Right lobe of liver (tissue), 6 donors: ENCODE measurements at regions not wholly inside any gene's neighbourhood (a gene's known extent, or its start where the extent isn't known, plus 50 kb on each side); places are given as distances from the start of the nearest gene placed in this dataset.

ENCODE experiments used
- ATAC-seq, 4 donors: fragments of 200-7000 bp; cut with Tn5 transposase; one replicate each; pipeline ENCODE4 v1.9.1; 2020; ENCODE audit warnings: mild to moderate bottlenecking in 4 of 4, moderate library complexity in 4 of 4
- DNase-seq, 3 donors: peaks; one replicate each; pipeline ENCODE4 v3.0.0-alpha.2; 2020
- H3K27ac ChIP-seq, 3 donors: fragments of 200-600 bp; one replicate each; pipeline ENCODE4 v1.8.0; 2022
- H3K27me3 ChIP-seq, 2 donors: fragments of 200-600 bp; one replicate each; pipeline ENCODE4 v1.8.0; 2022
- H3K36me3 ChIP-seq, 4 donors: fragments of 200-600 bp; sonication (generic) in 1 of 4; one replicate each; pipeline versions ENCODE4 v1.5.1 to v1.8.0; 2017 to 2022; ENCODE audit warnings: control low read depth in 1 of 4
- H3K4me1 ChIP-seq, 4 donors: fragments of 200-600 bp; sonication (generic) in 1 of 4; one replicate each; pipeline versions ENCODE4 v1.5.1 to v1.8.0; 2017 to 2022; ENCODE audit warnings: control low read depth in 1 of 4
- H3K4me3 ChIP-seq, 3 donors: fragments of 200-600 bp; one replicate each; pipeline ENCODE4 v1.8.0; 2022
- H3K9me3 ChIP-seq, 4 donors: fragments of 200-600 bp; sonication (generic) in 1 of 4; one replicate each; pipeline versions ENCODE4 v1.5.1 to v1.8.0; 2017 to 2022; ENCODE audit warnings: control low read depth in 1 of 4
- POLR2A ChIP-seq: fragments of 450-650 bp; IDR thresholded peaks from one replicate; pipeline ENCODE4 v1.6.1; 2017; ENCODE audit warnings: antibody characterized with exemption, mild to moderate bottlenecking
- WGBS: methylation state at CpG from one replicate; pipeline ENCODE4 v1.1.6; 2018; ENCODE audit warnings: low coverage, low lambda C conversion rate; ENCODE audit not compliant: insufficient coverage; ENCODE audit errors: missing lambda C conversion rate; 5-methylcytosine and 5-hydroxymethylcytosine counted together
- intact Hi-C, 2 donors: fragments of 100-400 bp; cut with DNase I; formaldehyde crosslinking; loops; one replicate each; pipeline versions ENCODE4 v1.11.2 to v1.14.1; 2022
- TF ChIP-seq, protein P1 (sequence below), 4 donors: fragments of 200-600 bp in 3 of 4; fragments of 450-650 bp in 1 of 4; IDR thresholded peaks; one replicate each; pipeline versions ENCODE4 v1.5.1 to v1.8.0; 2016 to 2022; ENCODE audit warnings: antibody characterized with exemption in 4 of 4, mild to moderate bottlenecking in 2 of 4
- donor health status: DM: no; HTN: yes; CAD: no.
- donor health status: DM: no; HTN: no; CAD: no.
- donor health status: DM: no; HTN: no; CAD: no.
- donor health status: DM: no; HTN: yes; CAD: no.
- donor health status: DM: no; HTN: yes; CAD: no.

GRCh38 chrX:115941388-115941787 lies 229.2 kb upstream of the AGTR2 start:
- H3K36me3 ChIP-seq = no peaks in the 10 kb centered on the region
- no peak overlapping the region for H3K27ac ChIP-seq
- DNase-seq = no peak
- intact Hi-C loops = no loop called here
- peak in 2 of 4 donors; percentile 46 to 62 for ATAC-seq
- WGBS = 31% methylated on average over 3 of the region's 3 CpGs
- peaks cover 0 to 14% (median 0%) of the 10 kb centered on the region in 4 donors for H3K4me1 ChIP-seq
- H3K9me3 ChIP-seq = no peaks in the 10 kb centered on the region
- TF ChIP-seq POLR2A = no peak
- TF ChIP-seq, protein P1, sequence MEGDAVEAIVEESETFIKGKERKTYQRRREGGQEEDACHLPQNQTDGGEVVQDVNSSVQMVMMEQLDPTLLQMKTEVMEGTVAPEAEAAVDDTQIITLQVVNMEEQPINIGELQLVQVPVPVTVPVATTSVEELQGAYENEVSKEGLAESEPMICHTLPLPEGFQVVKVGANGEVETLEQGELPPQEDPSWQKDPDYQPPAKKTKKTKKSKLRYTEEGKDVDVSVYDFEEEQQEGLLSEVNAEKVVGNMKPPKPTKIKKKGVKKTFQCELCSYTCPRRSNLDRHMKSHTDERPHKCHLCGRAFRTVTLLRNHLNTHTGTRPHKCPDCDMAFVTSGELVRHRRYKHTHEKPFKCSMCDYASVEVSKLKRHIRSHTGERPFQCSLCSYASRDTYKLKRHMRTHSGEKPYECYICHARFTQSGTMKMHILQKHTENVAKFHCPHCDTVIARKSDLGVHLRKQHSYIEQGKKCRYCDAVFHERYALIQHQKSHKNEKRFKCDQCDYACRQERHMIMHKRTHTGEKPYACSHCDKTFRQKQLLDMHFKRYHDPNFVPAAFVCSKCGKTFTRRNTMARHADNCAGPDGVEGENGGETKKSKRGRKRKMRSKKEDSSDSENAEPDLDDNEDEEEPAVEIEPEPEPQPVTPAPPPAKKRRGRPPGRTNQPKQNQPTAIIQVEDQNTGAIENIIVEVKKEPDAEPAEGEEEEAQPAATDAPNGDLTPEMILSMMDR (IDR thresholded peaks at IDR 0.05) = no peak
- H3K27me3 ChIP-seq = no peaks in the 10 kb centered on the region
- peak overlapping the region in 1 of 3 donors; percentile 43 for H3K4me3 ChIP-seq

DNA sequence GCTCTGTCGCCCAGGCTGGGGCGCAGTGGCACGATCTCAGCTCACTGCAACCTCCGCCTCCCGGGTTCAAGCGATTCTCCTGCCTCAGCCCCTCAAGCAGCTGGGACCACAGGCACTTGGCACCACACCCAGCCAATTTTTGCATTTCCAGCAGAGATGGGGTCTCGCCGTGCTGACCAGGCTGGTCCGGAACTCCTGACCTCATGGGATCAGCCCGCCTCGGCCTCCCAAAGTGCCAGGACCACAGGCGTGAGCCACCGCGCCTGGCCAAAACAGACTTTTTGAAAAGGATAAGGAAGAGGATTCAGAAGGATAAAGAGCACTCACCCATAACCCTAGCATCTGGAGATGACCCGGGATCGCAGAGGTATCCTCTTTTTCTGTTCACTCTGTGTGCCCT lies 224.5 kb upstream of the AGTR2 start:
- H3K4me3 ChIP-seq = no peak overlapping the region
- H3K4me1 ChIP-seq = peaks cover 0 to 8% (median 0%) of the 10 kb centered on the region in 4 donors
- no peak for DNase-seq
- H3K27ac ChIP-seq = no peak overlapping the region
- intact Hi-C loops = no loop called here
- no peaks in the 10 kb centered on the region for H3K9me3 ChIP-seq
- no peak for TF ChIP-seq POLR2A
- TF ChIP-seq, protein P1 (IDR thresholded peaks at IDR 0.05) = no peak
- ATAC-seq = no peak
- H3K36me3 ChIP-seq = no peaks in the 10 kb centered on the region
- H3K27me3 ChIP-seq = no peaks in the 10 kb centered on the region
- 80% methylated on average over 13 of the region's 16 CpGs for WGBS

DNA sequence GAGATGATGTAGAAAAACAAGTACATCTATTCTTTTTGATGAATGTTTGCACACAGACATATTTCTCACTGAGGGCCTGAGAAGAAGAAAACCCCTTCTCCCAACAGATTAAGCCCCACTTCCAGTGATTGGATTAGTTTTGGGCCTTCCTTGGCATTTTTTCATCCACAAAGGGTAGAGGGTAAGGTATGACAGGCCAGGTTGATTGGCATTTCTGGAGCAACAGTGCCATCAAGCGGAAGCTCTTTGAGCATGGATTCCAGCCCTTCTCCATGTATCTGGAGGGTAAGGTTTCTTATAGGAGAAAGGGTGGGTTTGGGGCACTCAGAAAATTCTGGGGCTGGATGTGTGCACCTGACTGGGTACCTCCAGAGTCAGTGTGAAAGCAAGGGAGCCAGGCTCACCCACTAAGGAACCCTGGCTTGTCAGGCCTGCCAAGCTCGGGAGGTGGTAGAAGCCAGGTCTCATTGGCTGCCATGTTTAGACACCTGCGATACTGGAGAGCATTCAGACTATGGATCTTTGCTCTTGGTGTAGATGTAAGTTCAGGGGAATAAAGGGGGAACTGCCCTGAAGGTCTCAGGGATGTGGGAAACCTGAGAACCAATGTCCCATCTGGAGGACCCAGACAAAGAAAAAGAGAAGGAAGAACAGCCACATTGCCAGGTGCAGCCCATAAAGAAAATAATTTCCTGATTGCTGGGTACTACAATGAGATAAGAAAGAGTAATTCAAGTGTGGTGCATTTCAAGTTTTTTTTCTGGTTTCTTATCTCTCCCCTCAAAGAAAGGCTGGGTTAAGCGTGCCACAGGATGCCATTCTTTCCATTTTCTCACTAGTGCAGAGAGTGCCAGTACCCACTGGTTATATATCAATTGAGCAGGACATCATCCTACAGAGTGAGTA lies 222.3 kb upstream of the AGTR2 start:
- DNase-seq = no peak
- Histone ChIP-seq H3K4me3 (no peak overlapping the region), H3K36me3 (no peaks in the 10 kb centered on the region), H3K27ac (no peak overlapping the region), H3K27me3 (no peaks in the 10 kb centered on the region), H3K9me3 (no peaks in the 10 kb centered on the region), H3K4me1 (no peaks in the 10 kb centered on the region)
- TF ChIP-seq, protein P1 (IDR thresholded peaks at IDR 0.05) = peak in 3 of 4 donors; percentile 15 to 39 (median 37)
- no peak for TF ChIP-seq POLR2A
- ATAC-seq = peak in 2 of 4 donors; percentile 46 to 71
- intact Hi-C loops = no loop called here
- WGBS = 62% methylated on average over 4 of the region's 4 CpGs

- TF ChIP-seq, protein P1 (IDR thresholded peaks at IDR 0.05) = peak in 2 of 4 donors; percentile 31 to 45
- TF ChIP-seq POLR2A = no peak
- DNase-seq (no peak), ATAC-seq (peak in 2 of 4 donors; percentile 17 to 55)
- Histone ChIP-seq H3K9me3 (no peaks in the 10 kb centered on the region), H3K36me3 (no peaks in the 10 kb centered on the region), H3K4me3 (no peak overlapping the region), H3K27me3 (no peaks in the 10 kb centered on the region), H3K27ac (no peak overlapping the region), H3K4me1 (no peaks in the 10 kb centered on the region)
- 44% methylated on average over 9 of the region's 17 CpGs for WGBS
- intact Hi-C loops = no loop called here
Observed at GRCh38 chrX:115949900-115950822, 220.4 kb upstream of the AGTR2 start.
